Duodenal mucosa (tissue), 2 donors: ENCODE measurements at regions not wholly inside any gene's neighbourhood (a gene's known extent, or its start where the extent isn't known, plus 50 kb on each side); places are given as distances from the start of the nearest gene placed in this dataset.
"Not testable (repeated sequence)": the region's sequence is repeated elsewhere in the genome, so short reads cannot be mapped to it uniquely, and the experiment has no call there.

Experiments used
- H3K27ac ChIP-seq: one replicate; pipeline ENCODE4 v1.7.0; 2013; ENCODE audit warnings: low read depth, low read length
- H3K27me3 ChIP-seq, 2 donors: one replicate each; pipeline ENCODE4 v1.7.0; 2013; ENCODE audit warnings: low read length in 2 of 2, control low read depth in 1 of 2; ENCODE audit not compliant: insufficient read depth in 2 of 2, control insufficient read depth in 1 of 2
- H3K36me3 ChIP-seq, 2 donors: one replicate each; pipeline ENCODE4 v1.7.0; 2013; ENCODE audit warnings: low read length in 2 of 2, control low read depth in 1 of 2; ENCODE audit not compliant: insufficient read depth in 2 of 2, control insufficient read depth in 1 of 2
- H3K4me1 ChIP-seq, 2 donors: one replicate each; pipeline ENCODE4 v1.7.0; 2013; ENCODE audit warnings: low read length in 2 of 2, control low read depth in 1 of 2; ENCODE audit not compliant: insufficient read depth in 2 of 2, control insufficient read depth in 1 of 2
- H3K4me3 ChIP-seq, 2 donors: one replicate each; pipeline ENCODE4 v1.7.0; 2013; ENCODE audit warnings: low read length in 2 of 2, low read depth in 1 of 2
- H3K9ac ChIP-seq, 2 donors: one replicate each; pipeline ENCODE4 v1.7.0; 2013; ENCODE audit warnings: low read length in 2 of 2, low read depth in 1 of 2
- H3K9me3 ChIP-seq, 2 donors: one replicate each; pipeline ENCODE4 v1.7.0; 2013; ENCODE audit warnings: low read length in 2 of 2, control low read depth in 1 of 2; ENCODE audit not compliant: control insufficient read depth in 1 of 2

GRCh38 chr3:8319935-8320634 is 181.5 kb upstream of the LMCD1 start:
- Histone ChIP-seq H3K27ac (no peak overlapping the region), H3K27me3 (no peaks in the 10 kb centered on the region), H3K36me3 (no peaks in the 10 kb centered on the region), H3K9ac (no peak overlapping the region), H3K9me3 (no peaks in the 10 kb centered on the region), H3K4me1 (no peaks in the 10 kb centered on the region), H3K4me3 (no peak overlapping the region)

GRCh38 chr3:8320711-8321458 is 180.7 kb upstream of the LMCD1 start:
- Histone ChIP-seq H3K4me1 (no peaks in the 10 kb centered on the region), H3K9ac (no peak overlapping the region), H3K27ac (no peak overlapping the region), H3K4me3 (no peak overlapping the region), H3K36me3 (no peaks in the 10 kb centered on the region), H3K27me3 (no peaks in the 10 kb centered on the region), H3K9me3 (no peaks in the 10 kb centered on the region)

GRCh38 chr3:8324747-8325146 is 176.9 kb upstream of the LMCD1 start:
- no peaks in the 10 kb centered on the region for H3K9me3 ChIP-seq
- no peaks in the 10 kb centered on the region for H3K36me3 ChIP-seq
- no peak overlapping the region for H3K9ac ChIP-seq
- no peak overlapping the region for H3K27ac ChIP-seq
- no peaks in the 10 kb centered on the region for H3K4me1 ChIP-seq
- H3K27me3 ChIP-seq = no peaks in the 10 kb centered on the region
- H3K4me3 ChIP-seq = no peak overlapping the region

- Histone ChIP-seq H3K4me3 (no peak overlapping the region), H3K36me3 (no peaks in the 10 kb centered on the region), H3K27ac (no peak overlapping the region)
Observed at GRCh38 chr3:8325306-8325705, 176.3 kb upstream of the LMCD1 start.

GRCh38 chr3:8325833-8326232 is 175.8 kb upstream of the LMCD1 start:
- H3K9ac ChIP-seq, H3K27me3 ChIP-seq, H3K9me3 ChIP-seq, H3K4me3 ChIP-seq, H3K36me3 ChIP-seq, H3K4me1 ChIP-seq, H3K27ac ChIP-seq: not testable (repeated sequence)

More at GRCh38 chr3:8325306-8325705, 176.3 kb upstream of the LMCD1 start:
- H3K4me1 ChIP-seq = no peaks in the 10 kb centered on the region
- H3K9ac ChIP-seq = no peak overlapping the region
- H3K9me3 ChIP-seq = no peaks in the 10 kb centered on the region
- no peaks in the 10 kb centered on the region for H3K27me3 ChIP-seq

GRCh38 chr3:8327739-8328138 is 173.9 kb upstream of the LMCD1 start:
- H3K36me3 ChIP-seq = no peaks in the 10 kb centered on the region
- no peaks in the 10 kb centered on the region for H3K4me1 ChIP-seq
- no peaks in the 10 kb centered on the region for H3K27me3 ChIP-seq
- H3K9ac ChIP-seq = no peak overlapping the region
- H3K27ac ChIP-seq = no peak overlapping the region
- H3K9me3 ChIP-seq = no peaks in the 10 kb centered on the region
- H3K4me3 ChIP-seq = no peak overlapping the region

GRCh38 chr3:8328967-8329366 is 172.7 kb upstream of the LMCD1 start:
- H3K4me3 ChIP-seq = no peak overlapping the region
- H3K9ac ChIP-seq = no peak overlapping the region
- H3K27ac ChIP-seq = no peak overlapping the region
- H3K9me3 ChIP-seq = no peaks in the 10 kb centered on the region
- H3K4me1 ChIP-seq = no peaks in the 10 kb centered on the region
- no peaks in the 10 kb centered on the region for H3K27me3 ChIP-seq
- no peaks in the 10 kb centered on the region for H3K36me3 ChIP-seq

GRCh38 chr3:8329598-8329997 is 172.0 kb upstream of the LMCD1 start:
- H3K36me3 ChIP-seq = no peaks in the 10 kb centered on the region

GRCh38 chr3:8336456-8336855 is 165.2 kb upstream of the LMCD1 start:
- Histone ChIP-seq H3K9ac (no peak overlapping the region), H3K27me3 (no peaks in the 10 kb centered on the region), H3K27ac (no peak overlapping the region), H3K4me3 (no peak overlapping the region), H3K9me3 (no peaks in the 10 kb centered on the region), H3K4me1 (no peaks in the 10 kb centered on the region), H3K36me3 (no peaks in the 10 kb centered on the region)

More at GRCh38 chr3:8329598-8329997, 172.0 kb upstream of the LMCD1 start:
- H3K27ac ChIP-seq = no peak overlapping the region
- no peaks in the 10 kb centered on the region for H3K27me3 ChIP-seq
- H3K4me1 ChIP-seq = no peaks in the 10 kb centered on the region
- H3K9ac ChIP-seq = no peak overlapping the region
- no peak overlapping the region for H3K4me3 ChIP-seq
- H3K9me3 ChIP-seq = no peaks in the 10 kb centered on the region

- H3K9ac ChIP-seq = no peak overlapping the region
- H3K4me3 ChIP-seq = no peak overlapping the region
- no peaks in the 10 kb centered on the region for H3K27me3 ChIP-seq
- no peaks in the 10 kb centered on the region for H3K36me3 ChIP-seq
- H3K4me1 ChIP-seq = no peaks in the 10 kb centered on the region
- H3K27ac ChIP-seq = no peak overlapping the region
- H3K9me3 ChIP-seq = no peaks in the 10 kb centered on the region
Observed at GRCh38 chr3:8338424-8338823, 163.2 kb upstream of the LMCD1 start.
